ENCODE measurements at regions not wholly inside any gene's neighbourhood (a gene's known extent, or its start where the extent isn't known, plus 50 kb on each side); places are given as distances from the start of the nearest gene placed in this dataset.

GRCh38 chr2:176493226-176493825 is 224.1 kb downstream of the MTX2 start:
- peaks cover 37% of the 10 kb centered on the region for H3K27me3 Mint-ChIP-seq (ENCODE audit: low read depth)
- H3K9me3 Mint-ChIP-seq = no peaks in the 10 kb centered on the region
- H3K4me1 Mint-ChIP-seq = peaks cover 24% of the 10 kb centered on the region
- H3K27ac Mint-ChIP-seq = no peak overlapping the region
- TF ChIP-seq FOXP4 (CRISPR knock-in tag; IDR thresholded peaks at IDR 0.05) (no peak), FOXK1 (CRISPR knock-in tag; IDR thresholded peaks at IDR 0.05) (no peak), MLX (CRISPR knock-in tag; IDR thresholded peaks at IDR 0.05) (no peak)
- DNase-seq (ENCODE audit: low spot score) (no peak), ATAC-seq (no peak)
- ChIA-PET POLR2A (no interaction called here), CTCF (interaction anchor here (1.3 kb wide), 1 partner anchor 38 kb away, joined by 4 read pairs; no protein-coding TSS in a partner anchor)
- H3K36me3 Mint-ChIP-seq = no peaks in the 10 kb centered on the region
- H3K4me3 Mint-ChIP-seq = no peak overlapping the region

GRCh38 chr2:176493909-176494308 is 224.7 kb downstream of the MTX2 start:
- POLR2A ChIA-PET = no interaction called here
- H3K36me3 Mint-ChIP-seq = no peaks in the 10 kb centered on the region
- DNase-seq (ENCODE audit: low spot score) = no peak
- H3K9me3 Mint-ChIP-seq = no peaks in the 10 kb centered on the region
- H3K4me3 Mint-ChIP-seq = no peak overlapping the region
- ATAC-seq = no peak
- peaks cover 31% of the 10 kb centered on the region for H3K27me3 Mint-ChIP-seq (ENCODE audit: low read depth)
- CTCF ChIA-PET = interaction anchor here (1.3 kb wide), 1 partner anchor 39 kb away, joined by 4 read pairs; no protein-coding TSS in a partner anchor
- TF ChIP-seq ZNF317 (CRISPR knock-in tag; IDR thresholded peaks at IDR 0.05; ENCODE audit: borderline replicate concordance, low read depth) (no peak), RELA (CRISPR knock-in tag; IDR thresholded peaks at IDR 0.05; ENCODE audit: borderline replicate concordance) (no peak), AFF4 (CRISPR knock-in tag; IDR thresholded peaks at IDR 0.05; ENCODE audit: borderline replicate concordance) (no peak)
- peaks cover 24% of the 10 kb centered on the region for H3K4me1 Mint-ChIP-seq
- no peak overlapping the region for H3K27ac Mint-ChIP-seq

- H3K9me3 Mint-ChIP-seq = no peaks in the 10 kb centered on the region
- H3K27ac Mint-ChIP-seq = no peak overlapping the region
- POLR2A ChIA-PET = no interaction called here
- H3K4me1 Mint-ChIP-seq = peaks cover 19% of the 10 kb centered on the region
- DNase-seq (ENCODE audit: low spot score) (no peak), ATAC-seq (no peak)
- CTCF ChIA-PET = interaction anchor here (0.9 to 2.7 kb wide), 2 partner anchors 40 to 60 kb away, joined by 4 to 7 read pairs; no protein-coding TSS in a partner anchor
- H3K36me3 Mint-ChIP-seq = no peaks in the 10 kb centered on the region
- H3K27me3 Mint-ChIP-seq (ENCODE audit: low read depth) = peaks cover 21% of the 10 kb centered on the region
- TF ChIP-seq ATF6 (CRISPR knock-in tag; IDR thresholded peaks at IDR 0.05) (no peak), CREM (CRISPR knock-in tag; IDR thresholded peaks at IDR 0.05) (no peak), CDX4 (CRISPR knock-in tag; IDR thresholded peaks at IDR 0.05; ENCODE audit: borderline replicate concordance) (no peak), ZNF671 (CRISPR knock-in tag; IDR thresholded peaks at IDR 0.05) (no peak)
- H3K4me3 Mint-ChIP-seq = no peak overlapping the region
These were observed 225.7 kb downstream of the MTX2 start for GRCh38 chr2:176494949-176495353.

Data from WTC11 (cell line).